Fibroblast of lung (primary cell): ENCODE measurements at regions not wholly inside any gene's neighbourhood (a gene's known extent, or its start where the extent isn't known, plus 50 kb on each side); places are given as distances from the start of the nearest gene placed in this dataset.

Experiments
- DNase-seq, 2 donors: peaks; one replicate each; pipeline versions ENCODE4 v3.0.0 to v3.0.0-alpha.2; 2010; ENCODE audit warnings: low read depth in 2 of 2
- H2AFZ ChIP-seq: 2 replicates; pipeline ENCODE4 v1.5.1; 2012; ENCODE audit warnings: low read length, control low read depth, inconsistent platforms
- H3K27ac ChIP-seq: 2 replicates; pipeline ENCODE4 v1.5.1; 2011; ENCODE audit warnings: low read length, control low read depth; ENCODE audit not compliant: insufficient read depth
- H3K27me3 ChIP-seq: 2 replicates; pipeline ENCODE4 v1.5.1; 2011; ENCODE audit warnings: mild to moderate bottlenecking, low read length; ENCODE audit not compliant: control insufficient read depth, insufficient read depth
- H3K36me3 ChIP-seq: 2 replicates; pipeline ENCODE4 v1.5.1; 2011; ENCODE audit warnings: low read length; ENCODE audit not compliant: control insufficient read depth, insufficient read depth
- H3K4me1 ChIP-seq: 2 replicates; pipeline ENCODE4 v1.5.1; 2011; ENCODE audit warnings: low read length; ENCODE audit not compliant: control insufficient read depth, insufficient read depth; ENCODE audit errors: extremely low read depth
- H3K4me2 ChIP-seq: 2 replicates; pipeline ENCODE4 v1.5.1; 2011; ENCODE audit warnings: low read length, control low read depth; ENCODE audit not compliant: insufficient read depth; ENCODE audit errors: extremely low read depth
- H3K4me3 ChIP-seq, 4 experiments: fragments of 200-600 bp in 1 of 4; sonication (generic) in 1 of 4; replicated peaks in 1 of 4; 2 replicates each; pipeline ENCODE4 v1.5.1; 2011 to 2016; ENCODE audit warnings: low read length in 4 of 4, low read depth in 3 of 4, mild to moderate bottlenecking in 3 of 4, control low read depth in 2 of 4, inconsistent platforms in 1 of 4, mixed read lengths in 1 of 4; ENCODE audit not compliant: insufficient read depth in 1 of 4; ENCODE audit errors: control extremely low read depth in 1 of 4
- H3K79me2 ChIP-seq: 2 replicates; pipeline ENCODE4 v1.5.1; 2012; ENCODE audit warnings: mild to moderate bottlenecking, low read length, inconsistent platforms; ENCODE audit not compliant: control insufficient read depth, insufficient read depth
- H3K9ac ChIP-seq: 2 replicates; pipeline ENCODE4 v1.5.1; 2011; ENCODE audit warnings: mild to moderate bottlenecking, low read length, control low read depth; ENCODE audit not compliant: insufficient read depth
- H3K9me3 ChIP-seq: 2 replicates; pipeline ENCODE4 v1.5.1; 2012; ENCODE audit warnings: low read depth, low read length; ENCODE audit not compliant: control insufficient read depth, insufficient read depth
- H4K20me1 ChIP-seq: 2 replicates; pipeline ENCODE4 v1.5.1; 2011; ENCODE audit warnings: low read length; ENCODE audit not compliant: control insufficient read depth, insufficient read depth; ENCODE audit errors: extremely low read depth
- CTCF ChIP-seq, 2 donors: IDR thresholded peaks in 1 of 2; conservative IDR thresholded peaks in 1 of 2; 1 replicate in 1 of 2; 2 replicates in 1 of 2; pipeline ENCODE4 v1.5.1; 2011 to 2012; ENCODE audit warnings: low read length in 2 of 2, control low read depth in 1 of 2, inconsistent platforms in 1 of 2, low read depth in 1 of 2, mild to moderate bottlenecking in 1 of 2
- EZH2 ChIP-seq: IDR thresholded peaks from 2 replicates; pipeline ENCODE4 v1.5.1; 2012; ENCODE audit warnings: low read length, control low read depth, mild to moderate bottlenecking; ENCODE audit errors: missing control alignments

GRCh38 chr2:192411755-192412154 lies 217.0 kb upstream of the TMEFF2 start:
- Histone ChIP-seq H2AFZ (no peak overlapping the region), H3K27me3 (no peaks in the 10 kb centered on the region), H3K4me1 (no peaks in the 10 kb centered on the region), H3K27ac (no peak overlapping the region), H3K4me3 (no peak overlapping the region), H3K4me2 (no peak overlapping the region), H3K36me3 (no peaks in the 10 kb centered on the region), H4K20me1 (no peaks in the 10 kb centered on the region), H3K79me2 (no peaks in the 10 kb centered on the region), H3K9me3 (no peaks in the 10 kb centered on the region), H3K9ac (no peak overlapping the region)
- TF ChIP-seq CTCF (conservative IDR thresholded peaks at IDR 0.05 in 1 of 2, IDR thresholded peaks at IDR 0.05 in 1 of 2; ENCODE audit: low read depth in 1 of 2, low read length in 2 of 2) (no peak), EZH2 (no peak)
- DNase-seq = no peak

GRCh38 chr2:192410319-192410718 lies 215.6 kb upstream of the TMEFF2 start:
- TF ChIP-seq EZH2 = no peak
- Histone ChIP-seq H3K9ac (no peak overlapping the region), H3K27ac (no peak overlapping the region), H2AFZ (no peak overlapping the region), H3K4me1 (no peaks in the 10 kb centered on the region), H3K36me3 (no peaks in the 10 kb centered on the region), H3K79me2 (no peaks in the 10 kb centered on the region), H3K4me3 (no peak overlapping the region), H3K4me2 (no peak overlapping the region), H3K27me3 (no peaks in the 10 kb centered on the region), H4K20me1 (no peaks in the 10 kb centered on the region), H3K9me3 (no peaks in the 10 kb centered on the region)
- DNase-seq = no peak

GRCh38 chr2:192407692-192408091 lies 213.0 kb upstream of the TMEFF2 start:
- H3K36me3 ChIP-seq = no peaks in the 10 kb centered on the region
- no peaks in the 10 kb centered on the region for H3K9me3 ChIP-seq
- no peak overlapping the region for H3K9ac ChIP-seq
- H3K4me3 ChIP-seq = no peak overlapping the region
- no peak for DNase-seq
- no peak overlapping the region for H3K27ac ChIP-seq
- H2AFZ ChIP-seq = no peak overlapping the region
- no peak overlapping the region for H3K4me2 ChIP-seq
- no peaks in the 10 kb centered on the region for H3K79me2 ChIP-seq
- H3K27me3 ChIP-seq = no peaks in the 10 kb centered on the region
- no peaks in the 10 kb centered on the region for H3K4me1 ChIP-seq
- no peak for TF ChIP-seq EZH2
- no peak for TF ChIP-seq CTCF (conservative IDR thresholded peaks at IDR 0.05 in 1 of 2, IDR thresholded peaks at IDR 0.05 in 1 of 2; ENCODE audit: low read depth in 1 of 2, low read length in 2 of 2)
- H4K20me1 ChIP-seq = no peaks in the 10 kb centered on the region
